SU-DHL-6 (cell line): ENCODE measurements at regions not wholly inside any gene's neighbourhood (a gene's known extent, or its start where the extent isn't known, plus 50 kb on each side); places are given as distances from the start of the nearest gene placed in this dataset.

Experiments
- EZH2phosphoT487 ChIP-seq: fragments of 200-600 bp; sonication (generic), shearing (Covaris generic); conservative IDR thresholded peaks from 2 replicates; pipeline ENCODE4 v1.6.1; 2018; ENCODE audit warnings: mild to moderate bottlenecking, antibody characterized with exemption, low read length, moderate library complexity, mixed read lengths
- TF ChIP-seq, protein P1 (sequence below): fragments of 200-600 bp; sonication (generic); IDR thresholded peaks from one replicate; pipeline ENCODE4 v1.5.1; 2017; ENCODE audit warnings: antibody characterized with exemption, mild to moderate bottlenecking, low read length, moderate library complexity; ENCODE audit not compliant: insufficient read depth, poor library complexity, severe bottlenecking

DNA sequence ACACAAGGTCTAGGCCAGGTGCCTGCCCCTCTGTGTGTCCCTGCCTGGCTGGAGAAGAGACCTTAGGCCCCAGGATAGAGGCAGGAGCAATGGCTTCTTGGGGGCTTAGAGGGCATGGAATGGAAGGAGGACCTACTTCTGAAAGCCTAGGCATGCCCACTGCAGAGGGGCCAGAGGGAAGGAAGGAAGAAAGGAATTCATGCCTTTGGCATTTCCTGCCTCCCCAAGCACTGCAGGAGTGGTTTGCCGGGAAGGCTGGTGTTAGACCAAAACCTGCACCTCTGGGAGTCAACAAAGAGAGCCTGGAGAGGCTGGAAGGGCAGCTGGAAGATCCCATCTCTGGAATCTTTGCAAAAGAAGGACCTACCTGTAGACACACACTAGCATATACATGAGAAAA lies 50.7 kb upstream of the KCNE2 start:
- TF ChIP-seq, protein P1, sequence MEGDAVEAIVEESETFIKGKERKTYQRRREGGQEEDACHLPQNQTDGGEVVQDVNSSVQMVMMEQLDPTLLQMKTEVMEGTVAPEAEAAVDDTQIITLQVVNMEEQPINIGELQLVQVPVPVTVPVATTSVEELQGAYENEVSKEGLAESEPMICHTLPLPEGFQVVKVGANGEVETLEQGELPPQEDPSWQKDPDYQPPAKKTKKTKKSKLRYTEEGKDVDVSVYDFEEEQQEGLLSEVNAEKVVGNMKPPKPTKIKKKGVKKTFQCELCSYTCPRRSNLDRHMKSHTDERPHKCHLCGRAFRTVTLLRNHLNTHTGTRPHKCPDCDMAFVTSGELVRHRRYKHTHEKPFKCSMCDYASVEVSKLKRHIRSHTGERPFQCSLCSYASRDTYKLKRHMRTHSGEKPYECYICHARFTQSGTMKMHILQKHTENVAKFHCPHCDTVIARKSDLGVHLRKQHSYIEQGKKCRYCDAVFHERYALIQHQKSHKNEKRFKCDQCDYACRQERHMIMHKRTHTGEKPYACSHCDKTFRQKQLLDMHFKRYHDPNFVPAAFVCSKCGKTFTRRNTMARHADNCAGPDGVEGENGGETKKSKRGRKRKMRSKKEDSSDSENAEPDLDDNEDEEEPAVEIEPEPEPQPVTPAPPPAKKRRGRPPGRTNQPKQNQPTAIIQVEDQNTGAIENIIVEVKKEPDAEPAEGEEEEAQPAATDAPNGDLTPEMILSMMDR = no peak
- TF ChIP-seq EZH2phosphoT487 = no peak
